GM23248 (cell line): ENCODE measurements at regions not wholly inside any gene's neighbourhood (a gene's known extent, or its start where the extent isn't known, plus 50 kb on each side); places are given as distances from the start of the nearest gene placed in this dataset.

Experiments used
- EZH2 ChIP-seq: fragments of 200-600 bp; sonication (generic); IDR thresholded peaks from 2 replicates; pipeline ENCODE4 v1.6.1; 2018; ENCODE audit warnings: antibody characterized with exemption, mild to moderate bottlenecking; ENCODE audit not compliant: insufficient read depth, poor library complexity, severe bottlenecking
- EZH2phosphoT487 ChIP-seq: fragments of 200-600 bp; sonication (generic); IDR thresholded peaks from 2 replicates; pipeline ENCODE4 v1.6.1; 2018; ENCODE audit warnings: antibody characterized with exemption, moderate library complexity, mild to moderate bottlenecking, low read depth; ENCODE audit not compliant: insufficient read depth

GRCh38 chr15:58276924-58277323 lies 138.7 kb downstream of the AQP9 start:
- TF ChIP-seq EZH2phosphoT487 (no peak), EZH2 (no peak)
